IMR-90 (cell line): ENCODE measurements at regions not wholly inside any gene's neighbourhood (a gene's known extent, or its start where the extent isn't known, plus 50 kb on each side); places are given as distances from the start of the nearest gene placed in this dataset.

Source experiments
- ATAC-seq: fragments of 200-7000 bp; cut with Tn5 transposase; 2 replicates; pipeline ENCODE4 v1.9.1; 2020; ENCODE audit warnings: low read depth, mild to moderate bottlenecking, moderate library complexity
- BruUV-seq: library from RNA; stranded (reverse); fragments of 400-500 nt; replicated peaks from 2 replicates; lab custom pipeline; 2021; lab: Mats Ljungman, UMichigan
- CTCF ChIA-PET: fragments of 300-600 bp; formaldehyde crosslinking; extraction: SDS; loops from one replicate; lab custom pipeline; 2021; ENCODE audit warnings: antibody characterized with exemption; lab: Yijun Ruan, JAX
- POLR2A ChIA-PET: fragments of 300-600 bp; sonication (Branson Sonifier 250); formaldehyde crosslinking; loops from one replicate; lab custom pipeline; 2022; ENCODE audit warnings: antibody characterized with exemption; ENCODE audit not compliant: unreplicated experiment; lab: Charles Lee
- DNase-seq: peaks from one replicate; pipeline ENCODE4 v3.0.0; 2013
- H2AFZ ChIP-seq: replicated peaks from 2 replicates; pipeline ENCODE3; 2013; ENCODE audit warnings: low read length, mild to moderate bottlenecking; ENCODE audit not compliant: poor library complexity
- H2AK5ac ChIP-seq: 2 replicates; pipeline ENCODE4 v1.6.1; 2013; ENCODE audit warnings: low read depth, low read length, inconsistent platforms
- H2AK9ac ChIP-seq: replicated peaks from 2 replicates; pipeline ENCODE3; 2013; ENCODE audit warnings: mild to moderate bottlenecking, low read depth, low read length, moderate library complexity; ENCODE audit not compliant: poor library complexity
- H2BK120ac ChIP-seq: 2 replicates; pipeline ENCODE4 v1.6.1; 2013; ENCODE audit warnings: low read depth, low read length, inconsistent platforms
- H2BK15ac ChIP-seq: 3 replicates; pipeline ENCODE4 v1.6.1; 2013; ENCODE audit warnings: low read depth, low read length, inconsistent platforms
- H2BK20ac ChIP-seq: 2 replicates; pipeline ENCODE4 v1.6.1; 2013; ENCODE audit warnings: low read depth, mild to moderate bottlenecking, inconsistent platforms, low read length, moderate library complexity
- H2BK5ac ChIP-seq: 2 replicates; pipeline ENCODE4 v1.6.1; 2013; ENCODE audit warnings: mild to moderate bottlenecking, low read depth, low read length, inconsistent platforms; ENCODE audit not compliant: poor library complexity, severe bottlenecking
- H3K14ac ChIP-seq: replicated peaks from 2 replicates; pipeline ENCODE4 v1.6.1; 2013; ENCODE audit warnings: low read depth, low read length, inconsistent platforms
- H3K18ac ChIP-seq: 2 replicates; pipeline ENCODE4 v1.6.1; 2013; ENCODE audit warnings: low read depth, low read length, control low read depth
- H3K23ac ChIP-seq: 2 replicates; pipeline ENCODE4 v1.6.1; 2013; ENCODE audit warnings: low read depth, low read length, inconsistent platforms
- H3K27ac ChIP-seq: 2 replicates; pipeline ENCODE4 v1.5.1; 2013; ENCODE audit warnings: mild to moderate bottlenecking, control low read depth, low read length; ENCODE audit not compliant: insufficient read depth
- H3K27me3 ChIP-seq: 2 replicates; pipeline ENCODE4 v1.6.1; 2013; ENCODE audit warnings: low read length; ENCODE audit not compliant: control insufficient read depth, insufficient read depth
- H3K36me3 ChIP-seq: 2 replicates; pipeline ENCODE4 v1.6.1; 2013; ENCODE audit warnings: low read length, mixed read lengths; ENCODE audit not compliant: control insufficient read depth, insufficient read depth
- H3K4ac ChIP-seq: 2 replicates; pipeline ENCODE4 v1.6.1; 2013; ENCODE audit warnings: low read depth, low read length, inconsistent platforms
- H3K4me1 ChIP-seq: 2 replicates; pipeline ENCODE4 v1.6.1; 2013; ENCODE audit warnings: low read length, mixed read lengths; ENCODE audit not compliant: control insufficient read depth, insufficient read depth
- H3K4me2 ChIP-seq: 2 replicates; pipeline ENCODE4 v1.6.1; 2013; ENCODE audit warnings: low read depth, mild to moderate bottlenecking, control low read depth, low read length, moderate library complexity
- H3K4me3 ChIP-seq: 2 replicates; pipeline ENCODE4 v1.5.1; 2013; ENCODE audit warnings: low read depth, mild to moderate bottlenecking, control low read depth, low read length, moderate library complexity; ENCODE audit not compliant: insufficient read depth
- H3K56ac ChIP-seq: 2 replicates; pipeline ENCODE4 v1.6.1; 2013; ENCODE audit warnings: low read length, inconsistent platforms; ENCODE audit not compliant: insufficient read depth; ENCODE audit errors: extremely low read depth
- H3K79me1 ChIP-seq, 2 experiments: 2 replicates each; pipeline ENCODE4 v1.6.1; 2013; ENCODE audit warnings: low read length in 2 of 2, inconsistent platforms in 1 of 2, low read depth in 1 of 2
- H3K9ac ChIP-seq: 2 replicates; pipeline ENCODE4 v1.6.1; 2013; ENCODE audit warnings: low read depth, low read length, control low read depth
- H3K9me1 ChIP-seq: 2 replicates; pipeline ENCODE4 v1.6.1; 2013; ENCODE audit warnings: low read length, inconsistent platforms; ENCODE audit not compliant: insufficient read depth
- H3K9me3 ChIP-seq: 2 replicates; pipeline ENCODE4 v1.6.1; 2013; ENCODE audit warnings: low read length; ENCODE audit not compliant: control insufficient read depth, insufficient read depth
- H4K20me1 ChIP-seq: 2 replicates; pipeline ENCODE4 v1.6.1; 2013; ENCODE audit warnings: low read length, inconsistent platforms; ENCODE audit not compliant: insufficient read depth
- H4K5ac ChIP-seq: 2 replicates; pipeline ENCODE4 v1.6.1; 2013; ENCODE audit warnings: mild to moderate bottlenecking, low read depth, low read length, control low read depth
- H4K8ac ChIP-seq, 2 experiments: 2 replicates each; pipeline ENCODE4 v1.6.1; 2013; ENCODE audit warnings: low read depth in 2 of 2, low read length in 2 of 2, control low read depth in 1 of 2, inconsistent platforms in 1 of 2
- H4K91ac ChIP-seq: 2 replicates; pipeline ENCODE4 v1.6.1; 2013; ENCODE audit warnings: low read depth, low read length, inconsistent platforms; ENCODE audit not compliant: insufficient read depth
- MAFK ChIP-seq: IDR thresholded peaks from 2 replicates; pipeline ENCODE4 v1.6.1; 2012; ENCODE audit warnings: low read depth, low read length, improper control_type of control experiment
- RFX5 ChIP-seq: IDR thresholded peaks from 2 replicates; pipeline ENCODE4 v1.8.0; 2012; ENCODE audit warnings: low read depth, mild to moderate bottlenecking, low read length, moderate library complexity
- dilution Hi-C: fragments of 300-500 bp; cut with HindIII; formaldehyde crosslinking; loops from one replicate; pipeline ENCODE4 v1.14.3; 2018; ENCODE audit warnings: low sequenced_read_pairs; ENCODE audit not compliant: unreplicated experiment
- in situ Hi-C: fragments of 300-500 bp; cut with MboI; formaldehyde crosslinking; loops from 3 replicates; pipeline ENCODE4 v1.14.3; 2019; ENCODE audit warnings: low sequenced_read_pairs, inconsistent platforms, mixed read lengths
- intact Hi-C: fragments of 100-400 bp; cut with micrococcal nuclease; formaldehyde crosslinking; loops from 2 replicates; pipeline ENCODE4 v1.10.0; 2022

DNA sequence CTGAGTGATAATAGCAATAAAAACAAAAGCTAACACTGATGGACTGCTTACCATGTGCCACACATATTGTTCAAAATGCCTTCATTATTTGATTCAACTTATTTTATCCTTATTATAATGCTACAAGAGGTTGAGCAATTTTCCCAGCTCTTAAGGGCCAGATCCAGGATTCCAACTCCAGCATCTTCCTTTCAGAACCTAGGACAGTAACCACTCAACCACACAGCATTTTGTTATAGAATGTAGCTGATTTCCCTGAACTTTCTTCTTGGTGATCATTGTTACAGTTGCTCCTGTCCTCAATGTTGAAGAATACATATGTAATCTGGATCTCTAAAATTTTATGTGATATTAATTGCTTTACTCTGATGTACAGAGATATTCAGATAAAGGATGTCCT is 341.7 kb downstream of the PIK3C3 start:
- Histone ChIP-seq H4K20me1 (no peaks in the 10 kb centered on the region), H3K4me2 (no peak overlapping the region), H3K18ac (no peak overlapping the region), H3K4ac (no peak overlapping the region), H3K9me1 (no peaks in the 10 kb centered on the region), H4K8ac (no peak overlapping the region), H4K5ac (no peak overlapping the region), H2BK15ac (no peak overlapping the region), H3K27me3 (no peaks in the 10 kb centered on the region), H3K36me3 (no peaks in the 10 kb centered on the region), H3K79me1 (no peaks in the 10 kb centered on the region), H2BK5ac (no peak overlapping the region), H2BK20ac (no peak overlapping the region), H2BK120ac (no peak overlapping the region), H3K9me3 (no peaks in the 10 kb centered on the region), H3K4me3 (no peak overlapping the region), H3K9ac (no peak overlapping the region), H2AK5ac (no peak overlapping the region), H3K14ac (no peak overlapping the region), H3K27ac (no peak overlapping the region), H3K56ac (no peak overlapping the region), H2AK9ac (no peak overlapping the region), H2AFZ (no peak overlapping the region), H3K23ac (no peak overlapping the region), H3K4me1 (no peaks in the 10 kb centered on the region), H4K91ac (no peak overlapping the region)
- intact Hi-C loops = no loop called here
- no peak for TF ChIP-seq MAFK
- TF ChIP-seq RFX5 = no peak
- ChIA-PET CTCF (no interaction called here), POLR2A (no interaction called here)
- no peak for DNase-seq
- in situ Hi-C loops = no loop called here
- dilution Hi-C loops = no loop called here
- BruUV-seq = no TSS peak
- ATAC-seq = no peak
